ENCODE measurements at regions not wholly inside any gene's neighbourhood (a gene's known extent, or its start where the extent isn't known, plus 50 kb on each side); places are given as distances from the start of the nearest gene placed in this dataset.
"Not testable (repeated sequence)": the region's sequence is repeated elsewhere in the genome, so short reads cannot be mapped to it uniquely, and the experiment has no call there.

GRCh38 chr22:49395617-49396016 is 432.1 kb downstream of the BRD1 start:
- no peak for DNase-seq (ENCODE audit: extremely low read depth, low read depth)
- no peak overlapping the region for H3K4me3 ChIP-seq (replicated peaks; ENCODE audit: low read depth, low read length)
- no peak for TF ChIP-seq CTCF (IDR thresholded peaks at IDR 0.05; ENCODE audit: low read depth, low read length, missing control alignments)

DNA sequence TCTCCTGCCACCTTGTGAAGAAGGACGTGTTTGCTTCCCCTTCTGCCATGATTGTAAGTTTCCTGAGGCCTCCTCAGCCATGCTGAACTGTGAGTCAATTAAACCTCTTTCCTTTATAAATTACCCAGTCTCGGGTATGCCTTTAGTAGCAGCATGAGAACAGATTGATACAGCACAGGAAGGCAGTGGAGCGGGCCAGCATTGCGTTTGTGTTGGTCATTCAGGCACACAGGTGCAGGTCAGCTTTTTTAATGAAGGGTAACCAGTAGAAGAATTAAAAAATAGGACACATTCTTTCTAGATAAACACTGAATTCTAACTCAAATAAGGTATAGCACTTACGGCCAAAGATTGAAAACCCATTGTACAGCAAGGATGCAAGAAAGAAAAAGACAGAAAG is 432.6 kb downstream of the BRD1 start:
- not testable (repeated sequence) for H3K4me3 ChIP-seq (replicated peaks; ENCODE audit: low read depth, low read length); DNase-seq (ENCODE audit: extremely low read depth, low read depth)

- DNase-seq (ENCODE audit: extremely low read depth, low read depth): no peak
- TF ChIP-seq CTCF (IDR thresholded peaks at IDR 0.05; ENCODE audit: low read depth, low read length, missing control alignments): no peak
Measured at GRCh38 chr22:49394116-49394785, 433.4 kb downstream of the BRD1 start.

GRCh38 chr22:49393526-49393925 is 434.1 kb downstream of the BRD1 start:
- no peak for DNase-seq (ENCODE audit: extremely low read depth, low read depth)
- no peak for TF ChIP-seq CTCF (IDR thresholded peaks at IDR 0.05; ENCODE audit: low read depth, low read length, missing control alignments)
- H3K4me3 ChIP-seq (replicated peaks; ENCODE audit: low read depth, low read length): no peak overlapping the region

More at GRCh38 chr22:49394116-49394785, 433.4 kb downstream of the BRD1 start:
- H3K4me3 ChIP-seq (replicated peaks; ENCODE audit: low read depth, low read length): no peak overlapping the region

GRCh38 chr22:49392841-49393510 is 434.7 kb downstream of the BRD1 start:
- no peak overlapping the region for H3K4me3 ChIP-seq (replicated peaks; ENCODE audit: low read depth, low read length)
- TF ChIP-seq CTCF (IDR thresholded peaks at IDR 0.05; ENCODE audit: low read depth, low read length, missing control alignments): no peak
- no peak for DNase-seq (ENCODE audit: extremely low read depth, low read depth)

DNA sequence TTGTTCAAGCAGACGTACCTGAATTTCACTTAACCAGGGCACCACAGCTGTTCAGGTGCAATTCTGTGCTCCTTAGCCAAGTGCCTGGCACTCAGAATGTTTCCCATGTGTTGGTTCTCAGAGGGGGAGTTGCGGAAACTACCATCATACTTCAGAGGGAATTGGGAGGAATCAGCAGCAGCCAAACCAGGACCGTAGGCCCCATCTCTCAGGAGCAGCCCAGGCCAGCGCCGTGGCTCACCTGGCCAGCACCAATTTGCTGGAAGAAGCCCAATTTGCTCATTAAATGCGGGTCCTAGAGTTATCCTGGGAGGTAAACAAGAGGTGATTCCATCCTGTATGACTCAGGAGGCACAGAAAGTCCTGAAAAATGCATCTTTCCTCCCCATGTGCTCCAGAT is 435.4 kb downstream of the BRD1 start:
- DNase-seq (ENCODE audit: extremely low read depth, low read depth): no peak
- no peak for TF ChIP-seq CTCF (IDR thresholded peaks at IDR 0.05; ENCODE audit: low read depth, low read length, missing control alignments)

DNA sequence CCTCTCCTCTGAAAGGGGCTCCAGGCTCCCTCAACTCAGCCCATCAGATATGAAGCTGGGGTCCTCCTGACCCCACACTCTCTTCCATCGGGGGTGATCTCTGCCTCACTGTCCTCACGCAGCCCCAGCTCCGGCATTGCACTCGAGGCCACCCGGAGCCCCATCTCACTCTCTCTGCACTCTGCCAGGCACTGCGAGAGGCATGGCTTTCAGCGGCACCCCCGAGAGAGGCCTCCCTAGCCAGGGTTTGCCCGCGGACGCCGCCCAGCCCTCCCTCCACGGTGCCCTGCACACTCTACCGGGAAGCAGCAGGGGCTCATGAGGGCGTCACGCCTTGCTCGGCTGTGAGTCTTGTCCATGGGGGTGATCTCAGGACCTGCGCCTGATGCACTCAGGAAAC is 436.2 kb downstream of the BRD1 start:
- DNase-seq (ENCODE audit: extremely low read depth, low read depth): no peak
- no peak overlapping the region for H3K4me3 ChIP-seq (replicated peaks; ENCODE audit: low read depth, low read length)
- no peak for TF ChIP-seq CTCF (IDR thresholded peaks at IDR 0.05; ENCODE audit: low read depth, low read length, missing control alignments)

More for the DNA sequence above, 435.4 kb downstream of the BRD1 start:
- no peak overlapping the region for H3K4me3 ChIP-seq (replicated peaks; ENCODE audit: low read depth, low read length)
